Psoas muscle (tissue), 7 donors: ENCODE measurements at regions not wholly inside any gene's neighbourhood (a gene's known extent, or its start where the extent isn't known, plus 50 kb on each side); places are given as distances from the start of the nearest gene placed in this dataset.

Experiments used
- ATAC-seq, 4 donors: fragments of 200-7000 bp; cut with Tn5 transposase; one replicate each; pipeline ENCODE4 v1.9.1; 2020; ENCODE audit warnings: moderate library complexity in 3 of 4, mild to moderate bottlenecking in 2 of 4
- DNase-seq, 2 donors: peaks; one replicate each; pipeline ENCODE4 v3.0.0-alpha.2; 2020
- H3K27ac ChIP-seq: fragments of 200-600 bp; one replicate; pipeline ENCODE4 v1.8.0; 2022
- H3K27me3 ChIP-seq, 3 donors: fragments of 200-600 bp in 1 of 3; one replicate each; pipeline versions ENCODE4 v1.6.1 to v1.8.0; 2013 to 2022; ENCODE audit warnings: low read length in 2 of 3, mild to moderate bottlenecking in 2 of 3, moderate library complexity in 1 of 3; ENCODE audit not compliant: insufficient read depth in 3 of 3
- H3K36me3 ChIP-seq, 2 donors: fragments of 200-600 bp in 1 of 2; one replicate each; pipeline versions ENCODE4 v1.6.1 to v1.8.0; 2013 to 2022; ENCODE audit warnings: low read depth in 1 of 2, mild to moderate bottlenecking in 1 of 2, moderate library complexity in 1 of 2; ENCODE audit not compliant: insufficient read depth in 1 of 2
- H3K4me1 ChIP-seq: fragments of 200-600 bp; one replicate; pipeline ENCODE4 v1.8.0; 2022
- H3K4me3 ChIP-seq: fragments of 200-600 bp; one replicate; pipeline ENCODE4 v1.8.0; 2022; ENCODE audit warnings: mild to moderate bottlenecking
- H3K9me3 ChIP-seq: fragments of 200-600 bp; one replicate; pipeline ENCODE4 v1.8.0; 2022
- CTCF ChIP-seq: fragments of 200-600 bp; IDR thresholded peaks from one replicate; pipeline ENCODE4 v1.8.0; 2022; ENCODE audit warnings: antibody characterized with exemption
- WGBS, 3 donors: extraction: QIAGEN DNeasy Blood & Tissue Kit; methylation state at CpG; one replicate each; pipeline versions ENCODE4 v1.1.6 to v1.1.7; 2013; 5-methylcytosine and 5-hydroxymethylcytosine counted together
- intact Hi-C, 2 donors: fragments of 100-400 bp; cut with DNase I; formaldehyde crosslinking; loops; one replicate each; pipeline versions ENCODE4 v1.11.0 to v1.14.2; 2022
- donor health status: healthy with polysubstance abuse.
- donor health status: DM: no; HTN: no; CAD: no; lungs with moderate emphysema.
- donor health status: Bipolar disorder and iron deficiency.
- donor health status: healthy.
- donor health status: DM: yes; HTN: yes; CAD: no.
- donor health status: DM: no; HTN: no; CAD: no.
- donor health status: DM: yes; HTN: yes; CAD: no.

- 65 to 80% (median 65%) methylated on average over 7 of the region's 7 CpGs for WGBS, 3 donors
- H3K4me1 ChIP-seq, result no peaks in the 10 kb centered on the region
- no peaks in the 10 kb centered on the region for H3K27me3 ChIP-seq
- H3K36me3 ChIP-seq, result no peaks in the 10 kb centered on the region
- no peak overlapping the region for H3K4me3 ChIP-seq
- no peak for ATAC-seq
- no peak for DNase-seq
- no peak for TF ChIP-seq CTCF
- no peaks in the 10 kb centered on the region for H3K9me3 ChIP-seq
- intact Hi-C loops, result no loop called here
- H3K27ac ChIP-seq, result no peak overlapping the region
Measured at GRCh38 chr2:16140771-16141640, 200.7 kb downstream of the MYCN start.

- no peaks in the 10 kb centered on the region for H3K9me3 ChIP-seq
- H3K4me1 ChIP-seq, result no peaks in the 10 kb centered on the region
- no peak overlapping the region for H3K27ac ChIP-seq
- intact Hi-C loops, result no loop called here
- H3K4me3 ChIP-seq, result no peak overlapping the region
- no peak for DNase-seq
- ATAC-seq, result no peak
- H3K27me3 ChIP-seq, result no peaks in the 10 kb centered on the region
- no peak for TF ChIP-seq CTCF
- H3K36me3 ChIP-seq, result no peaks in the 10 kb centered on the region
- 87 to 92% (median 89%) methylated on average over 9 of the region's 9 CpGs for WGBS, 3 donors
Measured at GRCh38 chr2:16139663-16140615, 199.6 kb downstream of the MYCN start.

GRCh38 chr2:16138811-16139662 lies 198.7 kb downstream of the MYCN start:
- TF ChIP-seq CTCF, result no peak
- WGBS, 3 donors, result 69 to 73% (median 72%) methylated on average over 8 of the region's 8 CpGs
- no peaks in the 10 kb centered on the region for H3K36me3 ChIP-seq
- no peaks in the 10 kb centered on the region for H3K4me1 ChIP-seq
- ATAC-seq, result no peak
- no peak for DNase-seq
- no peak overlapping the region for H3K4me3 ChIP-seq
- H3K9me3 ChIP-seq, result no peaks in the 10 kb centered on the region
- H3K27ac ChIP-seq, result no peak overlapping the region
- intact Hi-C loops, result no loop called here
- H3K27me3 ChIP-seq, result no peaks in the 10 kb centered on the region

- no peaks in the 10 kb centered on the region for H3K9me3 ChIP-seq
- no peaks in the 10 kb centered on the region for H3K36me3 ChIP-seq
- intact Hi-C loops, result loop anchor here in 1 of 2 donors (2.0 kb wide), 1 partner anchor 24 kb away; no protein-coding TSS in a partner anchor
- H3K4me1 ChIP-seq, result no peaks in the 10 kb centered on the region
- no peak overlapping the region for H3K4me3 ChIP-seq
- DNase-seq (no peak), ATAC-seq (no peak)
- whole genome bisulfite sequencing, 3 donors, result 87 to 93% (median 88%) methylated on average over 5 of the region's 5 CpGs
- no peaks in the 10 kb centered on the region for H3K27me3 ChIP-seq
- no peak overlapping the region for H3K27ac ChIP-seq
- no peak for TF ChIP-seq CTCF
Measured at GRCh38 chr2:16137080-16137755, 196.9 kb downstream of the MYCN start.
